GM18909 (cell line): ENCODE measurements at regions not wholly inside any gene's neighbourhood (a gene's known extent, or its start where the extent isn't known, plus 50 kb on each side); places are given as distances from the start of the nearest gene placed in this dataset.
"Not testable (repeated sequence)": the region's sequence is repeated elsewhere in the genome, so short reads cannot be mapped to it uniquely, and the experiment has no call there.

Experiments
- ATAC-seq: cut with Tn5 transposase; IDR thresholded peaks from one replicate; pipeline ENCODE4 v1.9.1; 2021; ENCODE audit warnings: mild to moderate bottlenecking; ENCODE audit not compliant: unreplicated experiment, poor library complexity

DNA sequence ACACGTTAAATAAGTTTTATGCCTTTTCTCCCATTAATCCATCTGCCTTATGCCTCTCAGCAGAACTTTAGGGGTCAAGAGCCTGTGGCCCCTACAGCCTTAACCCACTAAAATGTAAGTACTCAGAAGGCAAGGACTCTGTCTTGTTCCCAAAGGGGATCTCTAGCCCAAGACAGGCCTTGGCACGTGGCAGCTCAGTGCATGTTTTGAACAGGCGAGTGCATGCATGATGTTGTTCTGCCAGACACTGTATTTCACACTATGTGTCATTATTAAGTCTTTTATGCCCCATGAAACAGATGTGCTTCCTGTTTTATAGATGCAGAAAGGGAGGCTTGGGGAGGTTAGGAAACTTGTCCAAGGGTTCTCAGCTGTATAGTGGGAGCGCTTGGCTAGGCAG lies 102.8 kb downstream of the ETS2 start:
- ATAC-seq = no peak

- no peak for ATAC-seq
These were observed 100.0 kb downstream of the ETS2 start for GRCh38 chr21:38905752-38906151.

GRCh38 chr21:38905328-38905727 lies 99.6 kb downstream of the ETS2 start:
- no peak for ATAC-seq

- ATAC-seq = no peak
These were observed 98.0 kb downstream of the ETS2 start for GRCh38 chr21:38903690-38904139.

DNA sequence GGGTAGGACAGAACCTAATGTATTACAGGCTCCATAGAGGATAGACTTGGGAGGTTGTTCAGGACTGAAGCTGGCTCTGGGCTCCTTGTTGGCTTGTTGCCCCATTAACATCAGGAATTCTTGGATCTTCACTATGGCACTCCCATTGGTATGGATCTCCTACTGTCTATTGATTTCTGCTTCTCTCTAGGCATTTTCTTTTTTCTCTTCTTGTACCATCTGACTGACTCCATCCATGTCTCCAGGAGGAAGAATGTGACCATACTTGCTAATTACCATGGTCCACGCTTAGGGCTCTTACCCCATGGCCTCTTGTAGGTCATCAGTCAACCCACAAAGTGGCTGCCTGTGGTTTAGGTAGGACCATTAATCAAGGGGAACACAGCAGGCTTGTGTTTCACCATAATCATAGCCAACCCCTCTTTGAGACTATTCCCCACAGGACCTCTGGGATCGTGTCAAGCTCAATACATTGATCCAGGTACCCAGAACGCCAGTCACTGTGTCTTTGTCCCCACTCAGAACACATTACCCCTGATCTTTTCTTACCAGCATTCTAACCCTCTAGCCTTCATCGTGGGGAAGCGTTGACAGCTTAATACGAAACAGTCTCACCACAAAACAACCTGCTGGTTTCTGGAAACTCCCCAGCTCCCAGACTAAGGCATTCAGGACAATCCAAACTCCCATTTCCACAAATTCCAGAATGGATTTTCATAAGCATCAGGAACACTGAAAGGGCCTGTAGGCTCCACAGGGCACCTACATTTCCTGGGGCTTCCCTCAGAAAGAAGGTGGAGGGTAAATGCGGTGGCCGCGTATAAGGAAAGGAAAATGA lies 97.1 kb downstream of the ETS2 start:
- ATAC-seq = no peak

DNA sequence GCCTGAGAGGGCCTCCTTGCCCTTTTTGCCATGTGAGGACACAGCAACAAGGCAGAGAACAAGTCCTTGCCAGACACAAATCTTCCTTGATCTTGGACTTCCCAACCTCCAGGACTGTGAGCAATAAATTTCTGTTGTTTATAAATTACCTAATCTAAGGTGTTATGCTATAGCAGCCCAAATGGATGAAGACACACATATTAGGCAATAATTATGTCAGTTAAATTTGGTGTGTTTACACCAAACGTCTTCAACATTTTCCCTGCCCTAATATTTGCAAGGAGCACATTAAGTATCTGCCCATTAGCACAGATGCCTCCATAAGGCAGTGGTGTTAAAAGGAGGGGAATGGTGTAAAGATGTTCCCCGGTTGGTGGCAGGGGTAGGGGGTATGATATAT lies 94.8 kb downstream of the ETS2 start:
- ATAC-seq = no peak

DNA sequence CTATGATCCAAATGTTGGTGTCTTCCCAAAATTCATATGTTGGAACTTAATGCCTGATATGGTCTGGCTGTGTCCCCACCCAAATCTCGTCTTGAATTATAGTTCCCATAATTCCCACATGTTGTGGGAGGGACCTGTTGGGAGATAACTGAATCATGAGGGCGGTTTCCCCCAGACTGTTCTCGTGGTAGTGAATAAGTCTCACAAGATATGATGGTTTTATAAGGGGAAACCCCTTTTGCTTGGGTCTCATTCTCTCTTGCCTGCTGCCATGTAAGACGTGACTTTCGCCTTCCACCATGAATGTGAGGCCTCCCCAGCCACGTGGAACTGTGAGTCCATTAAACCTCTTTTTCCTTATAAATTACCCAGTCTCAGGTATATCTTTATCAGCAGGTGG lies 94.3 kb downstream of the ETS2 start:
- ATAC-seq = not testable (repeated sequence)

DNA sequence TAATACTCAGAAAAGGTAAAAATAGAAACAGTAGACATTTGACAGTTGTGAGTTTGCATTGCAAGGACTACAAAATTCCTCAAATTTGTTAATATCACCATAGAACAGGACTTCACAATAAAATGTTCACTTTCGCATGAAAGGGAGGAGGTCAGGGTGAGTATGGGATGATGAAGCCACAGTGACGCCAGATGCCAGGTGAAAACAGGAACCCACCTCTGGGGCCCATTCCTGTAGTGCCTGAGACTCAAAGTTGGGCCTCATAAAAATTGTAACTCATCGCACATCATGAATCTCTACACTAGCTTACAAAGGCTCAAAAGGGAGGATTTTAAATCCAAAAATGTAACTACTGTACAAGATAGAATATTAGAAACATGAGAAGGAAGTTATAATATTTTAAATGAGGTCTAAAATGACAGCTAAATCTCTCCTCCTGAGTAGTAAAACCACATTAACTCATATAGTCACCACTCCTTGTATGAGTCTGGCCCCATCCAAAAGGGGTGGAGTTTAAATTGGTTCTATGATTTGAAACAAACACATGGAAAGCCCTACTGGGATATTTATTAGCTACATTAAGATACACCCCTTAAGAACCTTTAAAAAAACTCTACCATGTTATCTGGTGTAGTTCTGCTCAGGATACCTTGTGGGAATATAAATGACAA lies 93.7 kb downstream of the ETS2 start:
- ATAC-seq = no peak

DNA sequence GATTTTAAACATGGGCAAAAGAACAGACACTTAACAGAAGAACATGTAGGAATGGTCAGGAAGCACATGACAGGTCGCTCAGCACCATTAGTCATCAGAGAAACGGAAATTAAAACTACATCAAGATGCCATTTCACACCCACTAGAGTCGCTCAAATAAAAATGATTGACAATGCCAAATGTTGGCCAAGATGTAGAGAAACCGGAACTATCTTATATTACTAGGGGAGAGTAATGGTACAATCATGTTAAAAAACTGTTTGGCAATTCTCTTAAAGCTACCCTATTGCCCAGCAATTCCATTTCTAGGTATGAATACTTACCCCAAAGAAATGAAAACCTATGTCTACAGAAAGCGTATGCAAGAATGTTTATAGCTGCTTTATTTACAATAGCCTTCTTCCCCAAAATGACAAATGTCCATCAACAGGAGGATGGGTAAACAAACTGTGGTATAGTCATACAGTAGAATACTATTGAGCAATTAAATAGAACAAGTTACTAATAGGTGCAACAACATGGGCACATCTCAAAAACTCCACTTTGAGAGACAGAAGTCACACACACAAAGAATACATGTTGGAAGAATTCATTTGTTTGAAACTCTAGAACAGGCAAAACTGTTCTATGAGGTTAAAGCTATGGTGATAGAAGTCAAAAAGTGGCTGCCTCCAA lies 92.8 kb downstream of the ETS2 start:
- no peak for ATAC-seq

DNA sequence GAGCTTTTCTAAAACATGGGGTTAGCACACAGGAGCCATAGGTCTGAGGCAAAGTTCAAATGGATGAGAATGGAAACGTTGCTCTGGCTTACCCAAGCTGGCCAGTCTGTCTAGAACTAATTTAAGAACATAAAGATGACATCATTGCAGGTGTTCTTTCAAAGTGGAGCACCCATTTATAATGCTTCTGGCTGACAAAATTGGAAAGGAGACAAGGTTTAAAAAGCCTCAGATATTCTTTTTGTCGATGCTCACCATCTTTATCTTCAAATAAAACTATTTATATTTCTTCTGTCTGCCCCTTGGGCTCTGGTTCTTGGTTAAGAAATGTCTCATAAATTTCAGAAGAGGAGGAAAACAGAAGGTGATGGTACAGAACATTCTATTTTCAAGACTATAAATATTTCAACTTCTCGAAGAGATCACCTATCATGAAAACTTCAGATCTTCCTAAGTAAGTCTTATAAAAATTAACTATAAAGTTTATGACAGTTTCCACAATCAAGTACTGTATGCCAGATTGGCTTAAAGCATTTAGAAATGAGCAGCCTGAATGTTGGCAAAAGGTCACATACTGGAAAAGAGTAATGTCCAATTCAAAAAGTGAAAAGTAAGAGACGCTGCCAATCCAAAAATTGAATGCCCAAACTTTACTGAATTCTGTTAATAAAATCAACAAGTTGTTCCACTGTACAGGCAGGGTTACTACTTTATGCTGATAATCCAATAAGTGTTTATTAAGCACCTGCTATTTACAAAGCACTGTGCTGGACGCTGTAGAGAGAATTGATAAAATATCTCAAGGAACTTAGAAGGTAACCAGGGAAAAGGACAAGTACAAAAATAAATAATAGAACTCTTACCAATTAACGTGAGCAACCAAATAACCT lies 92.0 kb downstream of the ETS2 start:
- ATAC-seq = no peak

DNA sequence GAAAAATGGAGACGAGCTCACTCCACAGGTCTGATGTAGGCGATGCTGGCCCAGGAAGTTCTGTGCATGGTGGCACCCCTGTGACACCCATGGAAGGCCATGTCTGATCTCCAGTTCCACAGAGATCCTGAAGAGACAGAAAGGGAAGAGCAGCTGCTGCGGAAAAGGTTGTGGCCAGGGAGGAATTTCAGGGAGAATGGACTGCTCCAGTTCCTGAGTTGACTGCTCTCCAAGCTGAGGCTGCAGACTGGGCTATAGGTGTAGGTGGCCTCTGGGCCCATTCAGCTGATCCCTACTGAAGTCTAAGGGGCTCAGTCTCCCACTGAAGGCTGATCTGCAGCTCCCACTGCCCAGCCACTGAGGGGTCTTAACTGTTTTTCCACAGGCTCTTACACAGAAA lies 89.2 kb downstream of the ETS2 start:
- ATAC-seq = no peak

GRCh38 chr21:38888991-38889561 lies 83.3 kb downstream of the ETS2 start:
- no peak for ATAC-seq

DNA sequence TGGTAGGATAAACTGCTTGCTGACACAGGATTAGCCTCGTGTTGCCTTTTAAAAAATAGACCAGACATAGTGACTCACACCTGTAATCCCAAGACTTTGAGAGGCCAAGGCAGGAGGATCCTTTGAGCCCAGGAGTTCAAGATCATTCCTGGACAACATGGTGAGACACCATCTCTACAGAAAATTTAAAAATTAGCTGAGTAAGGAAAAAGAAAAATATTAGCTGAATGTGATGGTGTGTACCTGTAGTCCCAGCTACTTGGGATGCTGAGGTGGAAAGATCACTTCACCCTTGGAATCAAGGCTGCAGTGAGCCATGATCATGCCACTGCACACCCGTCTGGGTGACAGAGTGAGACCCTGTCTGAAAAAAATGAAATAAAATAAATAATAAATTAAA lies 82.0 kb downstream of the ETS2 start:
- no peak for ATAC-seq

DNA sequence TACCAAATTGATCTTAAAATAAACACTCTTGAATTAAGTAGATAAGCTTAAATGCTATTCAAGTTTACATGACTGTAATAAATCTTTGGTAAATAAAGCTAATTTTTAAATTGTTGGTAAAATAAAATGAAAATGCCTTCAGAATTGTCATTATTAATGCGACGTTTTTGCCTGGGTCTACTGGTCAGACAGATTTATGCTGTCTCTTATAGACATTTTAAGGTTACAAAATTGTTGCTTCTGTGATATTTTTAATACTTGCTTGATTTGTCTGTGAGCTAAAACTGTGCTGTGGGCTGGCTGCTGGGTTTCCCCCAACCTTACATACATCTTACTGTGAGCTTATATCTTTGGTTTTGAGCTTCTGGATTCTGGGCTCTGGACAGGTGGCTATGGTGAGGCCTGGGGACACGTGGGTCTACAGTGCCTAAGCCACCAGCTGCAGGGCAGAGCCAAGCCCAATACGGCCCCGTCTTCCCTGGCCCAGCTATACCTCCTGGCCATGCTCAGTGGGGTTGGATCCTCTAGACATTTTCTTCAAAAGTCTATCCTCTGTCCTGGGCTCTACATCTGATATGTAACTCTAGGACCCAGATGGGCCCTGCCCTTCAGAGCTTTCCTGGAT lies 81.4 kb downstream of the ETS2 start:
- no peak for ATAC-seq

GRCh38 chr21:38885909-38886308 lies 80.2 kb downstream of the ETS2 start:
- no peak for ATAC-seq

GRCh38 chr21:38884440-38884839 lies 78.7 kb downstream of the ETS2 start:
- no peak for ATAC-seq

DNA sequence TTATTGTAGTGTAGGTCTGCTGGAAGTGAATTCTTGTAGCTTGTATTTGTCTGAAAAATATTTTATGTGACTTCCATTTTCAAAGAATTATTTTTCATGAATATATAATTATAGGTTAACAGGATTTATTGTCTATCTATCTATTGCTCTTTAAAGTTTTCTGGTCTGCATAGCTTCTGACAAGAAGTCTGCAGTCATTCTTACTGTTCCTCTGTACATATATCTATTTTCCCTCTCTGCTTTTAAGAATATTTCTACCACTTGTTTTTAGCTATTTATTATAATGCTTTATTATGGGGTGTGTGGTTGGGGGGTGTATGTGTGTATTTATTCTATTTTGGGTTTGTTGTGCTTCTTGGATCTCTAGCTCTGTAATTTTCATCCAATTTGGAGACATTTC lies 77.4 kb downstream of the ETS2 start:
- no peak for ATAC-seq

GRCh38 chr21:38881131-38881530 lies 75.4 kb downstream of the ETS2 start:
- ATAC-seq = no peak

DNA sequence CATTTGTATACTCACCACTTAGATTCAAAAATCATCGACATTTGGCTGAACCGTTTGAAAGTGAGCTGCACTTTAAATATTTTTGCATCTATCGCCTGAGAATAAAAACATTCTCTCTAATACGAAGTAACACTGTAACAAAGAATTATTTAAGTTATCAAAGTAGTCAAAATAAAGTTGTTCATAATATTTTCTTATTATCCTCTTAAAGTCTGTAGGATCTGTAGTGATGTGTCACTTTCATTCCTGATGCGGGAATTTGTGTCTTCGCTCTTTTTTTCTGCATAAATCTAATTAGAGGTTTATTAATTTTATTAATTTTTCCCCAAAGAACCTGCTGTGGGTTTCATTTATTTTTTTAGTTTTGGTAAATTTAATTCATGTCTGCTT lies 74.8 kb downstream of the ETS2 start:
- ATAC-seq = no peak
